ENCODE measurements at regions not wholly inside any gene's neighbourhood (a gene's known extent, or its start where the extent isn't known, plus 50 kb on each side); places are given as distances from the start of the nearest gene placed in this dataset.
A peak's percentile ranks its signal among the peaks of the same experiment; 100 is the strongest.

DNA sequence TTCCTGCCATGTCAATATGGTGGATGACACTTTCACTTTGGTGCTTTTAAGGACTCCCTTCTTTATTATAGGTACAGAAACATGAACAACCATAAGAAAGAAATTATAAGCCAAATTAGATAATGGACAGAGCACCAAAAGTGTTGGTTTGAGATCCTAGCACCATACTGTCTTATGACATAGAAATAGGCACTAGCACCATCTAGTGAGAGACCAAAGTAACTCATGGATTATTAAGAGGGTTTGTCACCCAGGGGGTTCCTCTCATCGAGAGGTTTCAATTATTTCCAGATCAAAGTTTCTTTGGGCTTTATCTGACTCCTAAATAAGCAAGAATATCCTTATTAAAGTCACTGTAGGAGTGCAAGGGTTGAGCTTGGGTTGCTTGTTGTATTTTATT lies 153.0 kb upstream of the DIO2 start:
- TF ChIP-seq, protein P1, sequence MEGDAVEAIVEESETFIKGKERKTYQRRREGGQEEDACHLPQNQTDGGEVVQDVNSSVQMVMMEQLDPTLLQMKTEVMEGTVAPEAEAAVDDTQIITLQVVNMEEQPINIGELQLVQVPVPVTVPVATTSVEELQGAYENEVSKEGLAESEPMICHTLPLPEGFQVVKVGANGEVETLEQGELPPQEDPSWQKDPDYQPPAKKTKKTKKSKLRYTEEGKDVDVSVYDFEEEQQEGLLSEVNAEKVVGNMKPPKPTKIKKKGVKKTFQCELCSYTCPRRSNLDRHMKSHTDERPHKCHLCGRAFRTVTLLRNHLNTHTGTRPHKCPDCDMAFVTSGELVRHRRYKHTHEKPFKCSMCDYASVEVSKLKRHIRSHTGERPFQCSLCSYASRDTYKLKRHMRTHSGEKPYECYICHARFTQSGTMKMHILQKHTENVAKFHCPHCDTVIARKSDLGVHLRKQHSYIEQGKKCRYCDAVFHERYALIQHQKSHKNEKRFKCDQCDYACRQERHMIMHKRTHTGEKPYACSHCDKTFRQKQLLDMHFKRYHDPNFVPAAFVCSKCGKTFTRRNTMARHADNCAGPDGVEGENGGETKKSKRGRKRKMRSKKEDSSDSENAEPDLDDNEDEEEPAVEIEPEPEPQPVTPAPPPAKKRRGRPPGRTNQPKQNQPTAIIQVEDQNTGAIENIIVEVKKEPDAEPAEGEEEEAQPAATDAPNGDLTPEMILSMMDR (IDR thresholded peaks at IDR 0.05; ENCODE audit: insufficient read depth, low read length, poor library complexity, severe bottlenecking) = peak; percentile 13
- TF ChIP-seq EZH2phosphoT487 (conservative IDR thresholded peaks at IDR 0.05; ENCODE audit: low read length) = no peak
